Breast epithelium (tissue), 4 donors: ENCODE measurements at regions not wholly inside any gene's neighbourhood (a gene's known extent, or its start where the extent isn't known, plus 50 kb on each side); places are given as distances from the start of the nearest gene placed in this dataset.

Source experiments
- DNase-seq, 2 donors: peaks; one replicate each; pipeline ENCODE4 v3.0.0-alpha.2; 2019; ENCODE audit warnings: low spot score in 2 of 2
- H3K27ac ChIP-seq, 2 donors: fragments of 200-600 bp; sonication (generic) in 1 of 2; one replicate each; pipeline ENCODE4 v1.5.1; 2016 to 2019; ENCODE audit warnings: mild to moderate bottlenecking in 1 of 2
- H3K27me3 ChIP-seq, 2 donors: fragments of 200-600 bp; sonication (generic) in 1 of 2; one replicate each; pipeline versions ENCODE4 v1.5.1 to v1.6.0; 2017 to 2019; ENCODE audit warnings: control low read depth in 1 of 2, mild to moderate bottlenecking in 1 of 2
- H3K36me3 ChIP-seq: fragments of 200-600 bp; one replicate; pipeline ENCODE4 v1.5.1; 2019
- H3K4me1 ChIP-seq, 2 donors: fragments of 200-600 bp; sonication (generic); one replicate each; pipeline ENCODE4 v1.5.1; 2016 to 2019; ENCODE audit warnings: control low read depth in 1 of 2
- H3K4me3 ChIP-seq, 3 donors: fragments of 200-600 bp; sonication (generic); 1 replicate in 2 of 3; 2 replicates in 1 of 3; pipeline ENCODE4 v1.5.1; 2016 to 2019; ENCODE audit warnings: mild to moderate bottlenecking in 3 of 3, moderate library complexity in 2 of 3
- H3K9me3 ChIP-seq, 2 donors: fragments of 200-600 bp; sonication (generic) in 1 of 2; one replicate each; pipeline ENCODE4 v1.5.1; 2016 to 2019; ENCODE audit warnings: control low read depth in 1 of 2
- CTCF ChIP-seq, 3 donors: fragments of 450-650 bp; IDR thresholded peaks; one replicate each; pipeline ENCODE4 v1.5.1; 2016 to 2017; ENCODE audit warnings: antibody characterized with exemption in 3 of 3, mild to moderate bottlenecking in 3 of 3, moderate library complexity in 3 of 3
- POLR2A ChIP-seq: fragments of 450-650 bp; IDR thresholded peaks from one replicate; pipeline ENCODE4 v1.6.1; 2016; ENCODE audit warnings: antibody characterized with exemption, mild to moderate bottlenecking, moderate library complexity
- POLR2AphosphoS5 ChIP-seq, 3 donors: sonication (generic); formaldehyde crosslinking; IDR thresholded peaks; one replicate each; pipeline ENCODE4 v1.6.1; 2017; ENCODE audit warnings: antibody characterized with exemption in 3 of 3
- intact Hi-C: fragments of 100-400 bp; cut with DNase I; formaldehyde crosslinking; loops from one replicate; pipeline ENCODE4 v1.15.1; 2023; ENCODE audit warnings: low total_unique reads

GRCh38 chr2:129796801-129797488 lies 182.5 kb upstream of the RAB6C start:
- H3K27me3 ChIP-seq, result peaks cover 0 to 8% of the 10 kb centered on the region in 2 donors
- H3K27ac ChIP-seq, result no peak overlapping the region
- intact Hi-C loops, result no loop called here
- H3K9me3 ChIP-seq, result no peaks in the 10 kb centered on the region
- H3K36me3 ChIP-seq, result no peaks in the 10 kb centered on the region
- DNase-seq, result no peak
- H3K4me3 ChIP-seq, result no peak overlapping the region
- H3K4me1 ChIP-seq, result no peaks in the 10 kb centered on the region
- no peak for TF ChIP-seq POLR2A
- no peak for TF ChIP-seq POLR2AphosphoS5 (IDR thresholded peaks at IDR 0.05)
- no peak for TF ChIP-seq CTCF (IDR thresholded peaks at IDR 0.05)

- Histone ChIP-seq H3K27me3 (peaks cover 0 to 8% of the 10 kb centered on the region in 2 donors), H3K4me1 (no peaks in the 10 kb centered on the region), H3K27ac (no peak overlapping the region), H3K9me3 (no peaks in the 10 kb centered on the region), H3K4me3 (no peak overlapping the region), H3K36me3 (no peaks in the 10 kb centered on the region)
- intact Hi-C loops, result no loop called here
- TF ChIP-seq POLR2AphosphoS5 (IDR thresholded peaks at IDR 0.05) (no peak), CTCF (IDR thresholded peaks at IDR 0.05) (no peak), POLR2A (no peak)
- DNase-seq, result no peak
These were observed 181.8 kb upstream of the RAB6C start for GRCh38 chr2:129797489-129798300.

GRCh38 chr2:129798301-129798581 lies 181.2 kb upstream of the RAB6C start:
- intact Hi-C loops, result no loop called here
- TF ChIP-seq POLR2A, result no peak
- no peak for TF ChIP-seq POLR2AphosphoS5 (IDR thresholded peaks at IDR 0.05)
- TF ChIP-seq CTCF (IDR thresholded peaks at IDR 0.05), result no peak
- Histone ChIP-seq H3K27ac (no peak overlapping the region), H3K27me3 (peaks cover 0 to 8% of the 10 kb centered on the region in 2 donors), H3K4me3 (no peak overlapping the region), H3K36me3 (no peaks in the 10 kb centered on the region), H3K9me3 (no peaks in the 10 kb centered on the region), H3K4me1 (no peaks in the 10 kb centered on the region)
- no peak for DNase-seq

- Histone ChIP-seq H3K4me1 (no peaks in the 10 kb centered on the region), H3K9me3 (no peaks in the 10 kb centered on the region), H3K4me3 (no peak overlapping the region), H3K27me3 (peaks cover 0 to 8% of the 10 kb centered on the region in 2 donors), H3K27ac (no peak overlapping the region), H3K36me3 (no peaks in the 10 kb centered on the region)
- intact Hi-C loops, result no loop called here
- DNase-seq, result no peak
- TF ChIP-seq POLR2AphosphoS5 (IDR thresholded peaks at IDR 0.05) (no peak), CTCF (IDR thresholded peaks at IDR 0.05) (no peak), POLR2A (no peak)
These were observed 180.8 kb upstream of the RAB6C start for GRCh38 chr2:129798626-129799025.
